ENCODE measurements at regions not wholly inside any gene's neighbourhood (a gene's known extent, or its start where the extent isn't known, plus 50 kb on each side); places are given as distances from the start of the nearest gene placed in this dataset.

DNA sequence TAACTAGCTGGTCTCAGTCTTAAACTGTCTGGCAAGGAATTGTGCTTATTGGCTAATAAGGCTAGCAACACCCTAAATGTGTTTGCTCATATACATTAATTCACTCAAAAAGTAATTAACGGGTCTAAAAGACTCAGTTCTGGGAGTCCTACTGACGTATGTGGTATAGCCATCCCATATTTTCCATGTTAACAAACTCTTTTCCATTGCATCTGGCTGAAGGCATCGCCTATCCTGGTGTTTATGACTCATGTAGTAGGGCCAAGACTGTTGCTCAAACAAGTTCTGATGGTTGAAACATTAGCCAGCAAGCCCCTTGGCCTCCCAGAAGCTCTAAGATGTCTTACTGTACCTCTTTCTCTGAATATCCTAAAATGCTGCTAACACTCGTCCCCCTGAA is 98.5 kb downstream of the PHLDA1 start:
- peak; percentile 72 for FAIRE-seq
- Histone ChIP-seq H3K4me1 (peaks cover 55% of the 10 kb centered on the region), H3K9me3 (no peaks in the 10 kb centered on the region), H3K4me3 (no peak overlapping the region), H3K27ac (peak overlapping the region; percentile 66 to 88), H3K4me2 (peak overlapping the region; percentile 54)
- 7% methylated on average over 4 of the region's 4 CpGs for WGBS (ENCODE audit: missing lambda C conversion rate)
- peak; percentile 86 to 90; a peak in 5 of 6 replicates for ATAC-seq
- TF ChIP-seq ESRRA (IDR thresholded peaks at IDR 0.05; ENCODE audit: borderline replicate concordance, low read length) (no peak), JUNB (IDR thresholded peaks at IDR 0.05) (peak; percentile 72), JUN (IDR thresholded peaks at IDR 0.05) (peak; percentile 39 to 40; a peak in 1 of 5 replicates), HDAC2 (IDR thresholded peaks at IDR 0.05) (no peak), CEBPB (IDR thresholded peaks at IDR 0.05) (peak; percentile 70 to 78; a peak in 3 of 4 replicates), EP300 (IDR thresholded peaks at IDR 0.05) (peak; percentile 28 to 34; a peak in 1 of 5 replicates), SMC3 (IDR thresholded peaks at IDR 0.05) (peak; percentile 29; the same call in 1 of the 3 replicates), ZSCAN20 (CRISPR knock-in tag; IDR thresholded peaks at IDR 0.05) (no peak), GATA3 (IDR thresholded peaks at IDR 0.05; ENCODE audit: borderline replicate concordance) (peak; percentile 34; the same call in 1 of the 2 replicates), FOSL2 (IDR thresholded peaks at IDR 0.05) (peak; percentile 73; the same call in 1 of the 2 replicates), FOSL2 (CRISPR knock-in tag; IDR thresholded peaks at IDR 0.05) (peak; percentile 95), RAD21 (conservative IDR thresholded peaks at IDR 0.05 in 1 of 2, IDR thresholded peaks at IDR 0.05 in 1 of 2) (peak in 1 of 2 experiments; percentile 35; a peak in 2 of 5 replicates)
- POLR2A ChIA-PET: interaction anchor here (1.3 kb wide), 1 partner anchor 98 kb away, joined by 3 read pairs; the partner anchor contains the start of gene PHLDA1
- peak; percentile 70 to 89 for DNase-seq (ENCODE audit: low read depth in 1 of 2, low spot score in 1 of 2)
- CTCF ChIA-PET: interaction anchor here (1.1 to 1.4 kb wide), 2 partner anchors 19 to 98 kb away, joined by 3 to 5 read pairs; partner anchors contain the start of gene PHLDA1

DNA sequence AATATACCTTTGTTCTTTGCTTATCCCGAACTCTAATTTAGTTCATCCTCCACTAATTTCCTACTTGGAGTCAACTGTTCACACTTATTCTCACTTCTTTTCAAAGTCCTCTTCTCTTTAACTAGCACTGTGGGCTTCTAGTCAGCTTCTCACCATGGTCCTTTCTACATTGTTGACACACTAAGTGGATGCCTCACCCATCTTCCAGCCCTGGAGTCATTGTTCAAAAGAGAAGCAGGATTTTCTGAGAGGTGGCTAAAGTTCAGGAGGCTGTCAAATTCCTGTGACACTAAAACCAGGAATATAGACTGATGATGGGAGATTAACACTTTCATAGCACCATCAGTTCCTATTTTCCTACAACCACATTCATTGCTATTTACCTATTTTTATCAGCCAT is 99.3 kb downstream of the PHLDA1 start:
- TF ChIP-seq, protein P1, sequence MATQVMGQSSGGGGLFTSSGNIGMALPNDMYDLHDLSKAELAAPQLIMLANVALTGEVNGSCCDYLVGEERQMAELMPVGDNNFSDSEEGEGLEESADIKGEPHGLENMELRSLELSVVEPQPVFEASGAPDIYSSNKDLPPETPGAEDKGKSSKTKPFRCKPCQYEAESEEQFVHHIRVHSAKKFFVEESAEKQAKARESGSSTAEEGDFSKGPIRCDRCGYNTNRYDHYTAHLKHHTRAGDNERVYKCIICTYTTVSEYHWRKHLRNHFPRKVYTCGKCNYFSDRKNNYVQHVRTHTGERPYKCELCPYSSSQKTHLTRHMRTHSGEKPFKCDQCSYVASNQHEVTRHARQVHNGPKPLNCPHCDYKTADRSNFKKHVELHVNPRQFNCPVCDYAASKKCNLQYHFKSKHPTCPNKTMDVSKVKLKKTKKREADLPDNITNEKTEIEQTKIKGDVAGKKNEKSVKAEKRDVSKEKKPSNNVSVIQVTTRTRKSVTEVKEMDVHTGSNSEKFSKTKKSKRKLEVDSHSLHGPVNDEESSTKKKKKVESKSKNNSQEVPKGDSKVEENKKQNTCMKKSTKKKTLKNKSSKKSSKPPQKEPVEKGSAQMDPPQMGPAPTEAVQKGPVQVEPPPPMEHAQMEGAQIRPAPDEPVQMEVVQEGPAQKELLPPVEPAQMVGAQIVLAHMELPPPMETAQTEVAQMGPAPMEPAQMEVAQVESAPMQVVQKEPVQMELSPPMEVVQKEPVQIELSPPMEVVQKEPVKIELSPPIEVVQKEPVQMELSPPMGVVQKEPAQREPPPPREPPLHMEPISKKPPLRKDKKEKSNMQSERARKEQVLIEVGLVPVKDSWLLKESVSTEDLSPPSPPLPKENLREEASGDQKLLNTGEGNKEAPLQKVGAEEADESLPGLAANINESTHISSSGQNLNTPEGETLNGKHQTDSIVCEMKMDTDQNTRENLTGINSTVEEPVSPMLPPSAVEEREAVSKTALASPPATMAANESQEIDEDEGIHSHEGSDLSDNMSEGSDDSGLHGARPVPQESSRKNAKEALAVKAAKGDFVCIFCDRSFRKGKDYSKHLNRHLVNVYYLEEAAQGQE (IDR thresholded peaks at IDR 0.05): no peak
- TF ChIP-seq HDAC2 (IDR thresholded peaks at IDR 0.05) (no peak), CEBPB (IDR thresholded peaks at IDR 0.05) (no peak), MAZ (IDR thresholded peaks at IDR 0.05; ENCODE audit: borderline replicate concordance, low read depth, low read length) (no peak), KDM5A (IDR thresholded peaks at IDR 0.05) (no peak), CBX2 (IDR thresholded peaks at IDR 0.05; ENCODE audit: borderline replicate concordance, low read depth) (no peak), PHF8 (IDR thresholded peaks at IDR 0.05; ENCODE audit: borderline replicate concordance, low read depth) (no peak), ESRRA (IDR thresholded peaks at IDR 0.05; ENCODE audit: borderline replicate concordance, low read length) (no peak)
- WGBS (ENCODE audit: missing lambda C conversion rate): 84% methylated on average over 1 of the region's 1 CpG
- ChIA-PET CTCF (no interaction called here), POLR2A (interaction anchor here (0.7 kb wide), 1 partner anchor 93 kb away, joined by 4 read pairs; no protein-coding TSS in a partner anchor)
- ATAC-seq (no peak), DNase-seq (ENCODE audit: low read depth in 1 of 2, low spot score in 1 of 2) (peak in 1 of 2 experiments; percentile 17), FAIRE-seq (no peak)
- Histone ChIP-seq H3K9me3 (no peaks in the 10 kb centered on the region), H3K4me3 (no peak overlapping the region), H3K4me2 (peak overlapping the region; percentile 54), H3K4me1 (peaks cover 49% of the 10 kb centered on the region), H3K27ac (peak overlapping the region; percentile 66 to 88)

DNA sequence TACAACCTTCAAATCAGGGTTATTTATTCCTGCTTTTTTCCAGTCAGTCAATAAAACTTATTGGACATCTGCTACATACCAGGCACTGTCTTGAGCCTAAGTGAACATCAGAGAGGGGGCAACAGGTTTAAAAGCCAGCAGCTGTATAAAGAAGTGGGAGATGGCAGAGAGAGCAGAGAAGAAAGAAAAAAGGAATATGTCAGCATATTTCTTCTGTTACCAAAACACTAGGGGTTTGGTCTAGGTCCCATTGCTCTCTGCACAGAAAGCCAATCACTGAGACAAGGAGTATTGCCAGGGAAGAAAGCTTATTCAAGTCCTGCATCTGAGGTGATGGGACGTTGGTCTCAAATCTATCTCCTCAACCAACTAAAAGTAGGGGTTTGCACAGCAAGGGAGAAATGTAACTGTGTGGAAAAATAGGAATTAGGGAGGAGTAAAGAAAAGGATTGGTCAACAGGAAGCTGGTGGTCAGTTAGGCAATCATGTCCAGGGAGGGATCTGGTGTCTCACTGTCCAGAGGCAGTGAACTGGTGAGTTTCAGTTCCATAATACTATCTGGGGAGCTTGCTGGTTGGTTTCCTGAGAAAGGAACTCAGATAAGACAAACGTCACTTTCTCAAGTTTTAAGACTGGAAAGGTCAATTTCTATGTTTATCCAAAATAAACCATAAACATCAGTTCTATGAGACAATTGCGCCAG is 107.5 kb downstream of the PHLDA1 start:
- TF ChIP-seq MAFK (IDR thresholded peaks at IDR 0.05; ENCODE audit: partially characterized antibody) (peak; percentile 87), RAD21 (conservative IDR thresholded peaks at IDR 0.05 in 1 of 2, IDR thresholded peaks at IDR 0.05 in 1 of 2) (no peak)
- Histone ChIP-seq H3K27ac (no peak overlapping the region), H3K9me3 (peaks cover 24% of the 10 kb centered on the region), H3K4me3 (no peak overlapping the region), H3K4me2 (no peak overlapping the region), H3K4me1 (no peaks in the 10 kb centered on the region)
- DNase-seq (ENCODE audit: low read depth in 1 of 2, low spot score in 1 of 2): no peak
- ChIA-PET POLR2A (no interaction called here), CTCF (interaction anchor here (1.4 kb wide), 1 partner anchor 397 kb away, joined by 5 read pairs; no protein-coding TSS in a partner anchor)
- ATAC-seq: no peak
- FAIRE-seq: no peak
- 73% methylated on average over 3 of the region's 3 CpGs for WGBS (ENCODE audit: missing lambda C conversion rate)
